OCI-LY1 (cell line): ENCODE measurements at regions not wholly inside any gene's neighbourhood (a gene's known extent, or its start where the extent isn't known, plus 50 kb on each side); places are given as distances from the start of the nearest gene placed in this dataset.

ENCODE experiments used
- H2AFZ ChIP-seq: fragments of 200-600 bp; sonication (generic), shearing (Covaris generic); 2 replicates; pipeline ENCODE4 v1.6.0; 2014; ENCODE audit warnings: antibody characterized with exemption, mild to moderate bottlenecking, low read length
- H3F3A ChIP-seq: fragments of 200-600 bp; sonication (generic), shearing (Covaris generic); 2 replicates; pipeline ENCODE4 v1.6.0; 2014; ENCODE audit warnings: mild to moderate bottlenecking, antibody characterized with exemption, low read length, moderate library complexity; ENCODE audit not compliant: insufficient read depth
- H3K27ac ChIP-seq: fragments of 200-600 bp; sonication (generic); 2 replicates; pipeline ENCODE4 v1.5.1; 2014; ENCODE audit warnings: low read length, mixed run types, mild to moderate bottlenecking, low read depth; ENCODE audit not compliant: poor library complexity, severe bottlenecking
- H3K27me3 ChIP-seq: fragments of 200-600 bp; sonication (generic); 2 replicates; pipeline ENCODE4 v1.6.0; 2014; ENCODE audit warnings: antibody characterized with exemption, mild to moderate bottlenecking, low read length, moderate library complexity; ENCODE audit not compliant: insufficient read depth
- H3K36me3 ChIP-seq: fragments of 200-600 bp; sonication (generic); 2 replicates; pipeline ENCODE4 v1.6.1; 2014; ENCODE audit warnings: mild to moderate bottlenecking, antibody characterized with exemption, low read length, moderate library complexity, mixed read lengths; ENCODE audit not compliant: insufficient read depth
- H3K4me1 ChIP-seq: fragments of 200-600 bp; sonication (generic); 2 replicates; pipeline ENCODE4 v1.5.1; 2014; ENCODE audit warnings: mild to moderate bottlenecking, low read length, moderate library complexity; ENCODE audit not compliant: insufficient read depth, severe bottlenecking
- H3K4me2 ChIP-seq: fragments of 200-600 bp; sonication (generic), shearing (Covaris generic); 2 replicates; pipeline ENCODE4 v1.6.1; 2014; ENCODE audit warnings: low read length
- H3K4me3 ChIP-seq: fragments of 200-600 bp; sonication (generic); 2 replicates; pipeline ENCODE4 v1.5.1; 2014; ENCODE audit warnings: low read length, low read depth, mild to moderate bottlenecking, mixed read lengths; ENCODE audit not compliant: poor library complexity, severe bottlenecking
- H3K79me2 ChIP-seq: fragments of 200-600 bp; shearing (Covaris generic); 2 replicates; pipeline ENCODE4 v1.6.1; 2016; ENCODE audit warnings: mixed run types, low read length, mixed read lengths; ENCODE audit not compliant: insufficient read depth
- H3K9ac ChIP-seq: fragments of 200-600 bp; sonication (generic), shearing (Covaris generic); 2 replicates; pipeline ENCODE4 v1.6.1; 2014; ENCODE audit warnings: mild to moderate bottlenecking, low read length, mixed read lengths
- H3K9me2 ChIP-seq: fragments of 200-600 bp; sonication (generic), shearing (Covaris generic); 2 replicates; pipeline ENCODE4 v1.6.1; 2014; ENCODE audit warnings: low read depth, mild to moderate bottlenecking, low read length, mixed read lengths
- H3K9me3 ChIP-seq: fragments of 200-600 bp; shearing (Covaris generic); 2 replicates; pipeline ENCODE4 v1.6.1; 2014; ENCODE audit warnings: low read length, mixed read lengths
- H4K20me1 ChIP-seq: fragments of 200-600 bp; sonication (generic), shearing (Covaris generic); 2 replicates; pipeline ENCODE4 v1.6.0; 2016; ENCODE audit warnings: mild to moderate bottlenecking, low read length; ENCODE audit not compliant: insufficient read depth
- EZH2 ChIP-seq: fragments of 200-600 bp; sonication (generic), shearing (Covaris generic); IDR thresholded peaks from 2 replicates; pipeline ENCODE4 v1.8.0; 2017; ENCODE audit warnings: borderline replicate concordance, mixed run types, mild to moderate bottlenecking, antibody characterized with exemption, low read length, moderate library complexity, mixed read lengths
- TF ChIP-seq, protein P1 (sequence below): fragments of 200-600 bp; sonication (generic), shearing (Covaris generic); IDR thresholded peaks from 2 replicates; pipeline ENCODE4 v1.5.1; 2017; ENCODE audit warnings: mild to moderate bottlenecking, antibody characterized with exemption, low read length, moderate library complexity, mixed read lengths

DNA sequence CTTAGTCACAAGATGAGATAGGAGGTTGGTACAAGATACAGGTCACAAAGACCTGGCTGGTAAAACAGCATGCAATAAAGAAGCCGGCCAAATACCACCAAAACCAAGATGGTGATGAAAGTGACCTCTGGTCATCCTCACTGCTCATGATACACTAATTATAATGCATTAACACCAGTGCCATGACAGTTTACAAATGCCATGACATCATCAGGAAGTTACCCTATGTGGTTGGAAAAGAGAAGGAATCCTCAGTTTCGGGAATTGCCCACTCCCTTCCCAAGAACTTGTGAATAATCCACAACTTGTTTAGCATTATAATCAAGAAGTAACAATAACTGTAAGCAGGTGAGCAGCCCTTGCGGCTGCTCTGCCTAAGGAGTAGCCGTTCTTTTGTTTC, 408.5 kb upstream of the RAG2 start:
- H3K36me3 ChIP-seq, result no peaks in the 10 kb centered on the region
- H3K9me3 ChIP-seq, result no peaks in the 10 kb centered on the region
- H4K20me1 ChIP-seq, result no peaks in the 10 kb centered on the region
- TF ChIP-seq, protein P1, sequence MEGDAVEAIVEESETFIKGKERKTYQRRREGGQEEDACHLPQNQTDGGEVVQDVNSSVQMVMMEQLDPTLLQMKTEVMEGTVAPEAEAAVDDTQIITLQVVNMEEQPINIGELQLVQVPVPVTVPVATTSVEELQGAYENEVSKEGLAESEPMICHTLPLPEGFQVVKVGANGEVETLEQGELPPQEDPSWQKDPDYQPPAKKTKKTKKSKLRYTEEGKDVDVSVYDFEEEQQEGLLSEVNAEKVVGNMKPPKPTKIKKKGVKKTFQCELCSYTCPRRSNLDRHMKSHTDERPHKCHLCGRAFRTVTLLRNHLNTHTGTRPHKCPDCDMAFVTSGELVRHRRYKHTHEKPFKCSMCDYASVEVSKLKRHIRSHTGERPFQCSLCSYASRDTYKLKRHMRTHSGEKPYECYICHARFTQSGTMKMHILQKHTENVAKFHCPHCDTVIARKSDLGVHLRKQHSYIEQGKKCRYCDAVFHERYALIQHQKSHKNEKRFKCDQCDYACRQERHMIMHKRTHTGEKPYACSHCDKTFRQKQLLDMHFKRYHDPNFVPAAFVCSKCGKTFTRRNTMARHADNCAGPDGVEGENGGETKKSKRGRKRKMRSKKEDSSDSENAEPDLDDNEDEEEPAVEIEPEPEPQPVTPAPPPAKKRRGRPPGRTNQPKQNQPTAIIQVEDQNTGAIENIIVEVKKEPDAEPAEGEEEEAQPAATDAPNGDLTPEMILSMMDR, result no peak
- TF ChIP-seq EZH2, result no peak
- no peak overlapping the region for H3K9ac ChIP-seq
- no peaks in the 10 kb centered on the region for H3K9me2 ChIP-seq
- H3K4me2 ChIP-seq, result no peak overlapping the region
- H3K4me3 ChIP-seq, result no peak overlapping the region
- no peaks in the 10 kb centered on the region for H3K4me1 ChIP-seq
- H3K79me2 ChIP-seq, result no peaks in the 10 kb centered on the region
- no peaks in the 10 kb centered on the region for H3K27me3 ChIP-seq
- H3K27ac ChIP-seq, result no peak overlapping the region
- no peaks in the 10 kb centered on the region for H3F3A ChIP-seq
- H2AFZ ChIP-seq, result no peak overlapping the region

DNA sequence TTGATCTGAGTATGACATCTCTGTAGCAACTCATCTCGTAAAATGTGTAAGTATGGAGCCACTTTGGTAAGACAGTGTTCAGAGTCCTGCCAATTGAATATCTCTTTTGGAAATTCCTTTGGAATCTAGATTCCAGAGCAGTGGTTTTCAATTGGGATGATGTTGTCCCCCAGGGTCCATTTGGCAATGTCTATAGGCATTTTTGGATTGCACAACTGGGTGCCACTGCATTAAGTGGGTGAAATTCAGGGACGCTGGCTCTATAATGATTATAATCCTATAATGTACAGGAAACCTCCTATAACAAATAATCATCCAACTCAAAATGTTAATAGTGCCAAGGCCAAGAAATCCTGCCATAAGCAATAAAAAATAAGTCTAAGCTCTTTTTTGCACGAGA, 404.8 kb upstream of the RAG2 start:
- Histone ChIP-seq H2AFZ (no peak overlapping the region), H3K4me1 (no peaks in the 10 kb centered on the region), H3K4me3 (no peak overlapping the region), H3K9me2 (no peaks in the 10 kb centered on the region), H3K27ac (no peak overlapping the region), H4K20me1 (no peaks in the 10 kb centered on the region), H3F3A (no peaks in the 10 kb centered on the region), H3K79me2 (no peaks in the 10 kb centered on the region), H3K4me2 (no peak overlapping the region), H3K9me3 (no peaks in the 10 kb centered on the region), H3K27me3 (no peaks in the 10 kb centered on the region), H3K9ac (no peak overlapping the region), H3K36me3 (no peaks in the 10 kb centered on the region)
- TF ChIP-seq, protein P1, result no peak
- TF ChIP-seq EZH2, result no peak

DNA sequence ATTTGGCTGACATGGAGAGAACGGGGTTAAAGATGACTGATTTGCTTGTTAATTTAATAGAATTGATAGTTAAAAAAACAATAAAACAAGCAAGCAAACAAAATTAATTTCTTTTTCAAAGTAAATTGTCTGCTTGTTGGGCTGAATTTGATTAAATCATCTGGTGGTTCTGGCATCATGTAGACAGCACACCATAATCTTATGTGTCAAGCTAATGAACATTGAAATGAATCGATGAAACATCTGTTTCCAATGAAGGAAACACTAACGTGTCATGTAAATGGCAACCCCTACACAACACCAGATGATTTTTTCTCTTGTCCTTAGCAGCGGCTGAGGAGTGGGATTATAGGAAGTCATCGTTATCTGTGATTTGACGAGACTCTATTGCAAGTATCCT, 399.6 kb upstream of the RAG2 start:
- Histone ChIP-seq H3K36me3 (no peaks in the 10 kb centered on the region), H3K9ac (no peak overlapping the region), H3K27me3 (no peaks in the 10 kb centered on the region), H3F3A (no peaks in the 10 kb centered on the region), H3K9me3 (no peaks in the 10 kb centered on the region), H3K9me2 (no peaks in the 10 kb centered on the region), H3K79me2 (no peaks in the 10 kb centered on the region), H3K4me1 (no peaks in the 10 kb centered on the region), H2AFZ (no peak overlapping the region), H3K4me3 (no peak overlapping the region), H3K4me2 (no peak overlapping the region), H4K20me1 (no peaks in the 10 kb centered on the region), H3K27ac (no peak overlapping the region)
- no peak for TF ChIP-seq EZH2
- TF ChIP-seq, protein P1, result no peak
